Astrocyte (in vitro differentiated cells and primary cell): ENCODE measurements at regions not wholly inside any gene's neighbourhood (a gene's known extent, or its start where the extent isn't known, plus 50 kb on each side); places are given as distances from the start of the nearest gene placed in this dataset.

ENCODE experiments used
- DNase-seq: peaks from one replicate; pipeline ENCODE4 v3.0.0-alpha.2; 2010; ENCODE audit warnings: low read depth
- FAIRE-seq: peaks from 2 replicates; lab custom pipeline; 2011; peaks lifted over from hg19 to GRCh38; lab: Jason Lieb, UNC
- H2AFZ ChIP-seq: 2 replicates; pipeline ENCODE4 v1.6.0; 2012; ENCODE audit warnings: low read depth, low read length, inconsistent platforms
- H3K27ac ChIP-seq: 2 replicates; pipeline ENCODE4 v1.5.1; 2011; ENCODE audit warnings: low read depth, low read length, inconsistent platforms
- H3K27me3 ChIP-seq: 2 replicates; pipeline ENCODE4 v1.6.0; 2011; ENCODE audit warnings: low read length, inconsistent platforms; ENCODE audit not compliant: insufficient read depth
- H3K36me3 ChIP-seq: 2 replicates; pipeline ENCODE4 v1.5.1; 2011; ENCODE audit warnings: low read length, inconsistent platforms; ENCODE audit not compliant: insufficient read depth
- H3K4me1 ChIP-seq: 2 replicates; pipeline ENCODE4 v1.5.1; 2011; ENCODE audit warnings: low read length, inconsistent platforms; ENCODE audit not compliant: insufficient read depth
- H3K4me2 ChIP-seq: 2 replicates; pipeline ENCODE4 v1.6.0; 2012; ENCODE audit warnings: low read length, inconsistent platforms
- H3K4me3 ChIP-seq: 2 replicates; pipeline ENCODE4 v1.5.1; 2011; ENCODE audit warnings: low read depth, mild to moderate bottlenecking, low read length, inconsistent platforms; ENCODE audit not compliant: insufficient read depth
- H3K79me2 ChIP-seq: 2 replicates; pipeline ENCODE4 v1.6.0; 2012; ENCODE audit warnings: mild to moderate bottlenecking, low read length, inconsistent platforms; ENCODE audit not compliant: insufficient read depth
- H3K9ac ChIP-seq: 2 replicates; pipeline ENCODE4 v1.6.0; 2012; ENCODE audit warnings: mild to moderate bottlenecking, low read length, inconsistent platforms
- H3K9me3 ChIP-seq: 2 replicates; pipeline ENCODE4 v1.5.1; 2012; ENCODE audit warnings: low read depth, mild to moderate bottlenecking, low read length, inconsistent platforms; ENCODE audit not compliant: insufficient read depth
- H4K20me1 ChIP-seq: 2 replicates; pipeline ENCODE4 v1.6.0; 2012; ENCODE audit warnings: low read length, inconsistent platforms; ENCODE audit not compliant: insufficient read depth
- H3K27ac Mint-ChIP-seq: one replicate; pipeline ENCODE4 v1.8.0; 2021; ENCODE audit warnings: mild to moderate bottlenecking, mixed read lengths; ENCODE audit not compliant: unreplicated experiment
- H3K27me3 Mint-ChIP-seq: one replicate; pipeline ENCODE4 v1.8.0; 2021; ENCODE audit warnings: low read depth, mixed read lengths; ENCODE audit not compliant: unreplicated experiment
- H3K36me3 Mint-ChIP-seq: one replicate; pipeline ENCODE4 v1.8.0; 2021; ENCODE audit warnings: low read depth, mixed read lengths; ENCODE audit not compliant: unreplicated experiment
- H3K4me1 Mint-ChIP-seq: one replicate; pipeline ENCODE4 v1.8.0; 2021; ENCODE audit warnings: low read depth, mixed read lengths; ENCODE audit not compliant: unreplicated experiment
- H3K4me3 Mint-ChIP-seq: one replicate; pipeline ENCODE4 v1.8.0; 2021; ENCODE audit warnings: mild to moderate bottlenecking, moderate library complexity, mixed read lengths; ENCODE audit not compliant: unreplicated experiment
- H3K9me3 Mint-ChIP-seq: one replicate; pipeline ENCODE4 v1.8.0; 2021; ENCODE audit warnings: mild to moderate bottlenecking, mixed read lengths; ENCODE audit not compliant: unreplicated experiment
- EZH2 ChIP-seq: IDR thresholded peaks from 2 replicates; pipeline ENCODE4 v1.6.1; 2012; ENCODE audit warnings: mild to moderate bottlenecking, low read length, inconsistent platforms; ENCODE audit not compliant: insufficient read depth
- TF ChIP-seq, protein P1 (sequence below): IDR thresholded peaks from 2 replicates; pipeline ENCODE4 v1.5.1; 2011; ENCODE audit warnings: low read depth, mild to moderate bottlenecking, inconsistent platforms, low read length, moderate library complexity; ENCODE audit not compliant: insufficient read depth

GRCh38 chr13:87398047-87398446 is 273.1 kb upstream of the SLITRK5 start:
- Histone ChIP-seq H3K4me1 (no peaks in the 10 kb centered on the region), H3K27me3 (no peaks in the 10 kb centered on the region), H3K27ac (no peak overlapping the region), H2AFZ (no peak overlapping the region), H3K79me2 (no peaks in the 10 kb centered on the region), H3K4me2 (no peak overlapping the region), H3K9me3 (no peaks in the 10 kb centered on the region), H4K20me1 (no peaks in the 10 kb centered on the region), H3K4me3 (no peak overlapping the region), H3K36me3 (no peaks in the 10 kb centered on the region), H3K9ac (no peak overlapping the region)
- no peaks in the 10 kb centered on the region for H3K9me3 Mint-ChIP-seq
- no peak overlapping the region for H3K27ac Mint-ChIP-seq
- DNase-seq = no peak
- H3K27me3 Mint-ChIP-seq = no peaks in the 10 kb centered on the region
- no peaks in the 10 kb centered on the region for H3K36me3 Mint-ChIP-seq
- H3K4me1 Mint-ChIP-seq = no peaks in the 10 kb centered on the region
- no peak overlapping the region for H3K4me3 Mint-ChIP-seq
- TF ChIP-seq, protein P1, sequence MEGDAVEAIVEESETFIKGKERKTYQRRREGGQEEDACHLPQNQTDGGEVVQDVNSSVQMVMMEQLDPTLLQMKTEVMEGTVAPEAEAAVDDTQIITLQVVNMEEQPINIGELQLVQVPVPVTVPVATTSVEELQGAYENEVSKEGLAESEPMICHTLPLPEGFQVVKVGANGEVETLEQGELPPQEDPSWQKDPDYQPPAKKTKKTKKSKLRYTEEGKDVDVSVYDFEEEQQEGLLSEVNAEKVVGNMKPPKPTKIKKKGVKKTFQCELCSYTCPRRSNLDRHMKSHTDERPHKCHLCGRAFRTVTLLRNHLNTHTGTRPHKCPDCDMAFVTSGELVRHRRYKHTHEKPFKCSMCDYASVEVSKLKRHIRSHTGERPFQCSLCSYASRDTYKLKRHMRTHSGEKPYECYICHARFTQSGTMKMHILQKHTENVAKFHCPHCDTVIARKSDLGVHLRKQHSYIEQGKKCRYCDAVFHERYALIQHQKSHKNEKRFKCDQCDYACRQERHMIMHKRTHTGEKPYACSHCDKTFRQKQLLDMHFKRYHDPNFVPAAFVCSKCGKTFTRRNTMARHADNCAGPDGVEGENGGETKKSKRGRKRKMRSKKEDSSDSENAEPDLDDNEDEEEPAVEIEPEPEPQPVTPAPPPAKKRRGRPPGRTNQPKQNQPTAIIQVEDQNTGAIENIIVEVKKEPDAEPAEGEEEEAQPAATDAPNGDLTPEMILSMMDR = no peak
- TF ChIP-seq EZH2 = no peak
- no peak for FAIRE-seq

- DNase-seq = no peak
- H3K4me1 ChIP-seq = no peaks in the 10 kb centered on the region
- H3K4me1 Mint-ChIP-seq = no peaks in the 10 kb centered on the region
- H3K27me3 Mint-ChIP-seq = no peaks in the 10 kb centered on the region
- H3K4me2 ChIP-seq = no peak overlapping the region
- no peaks in the 10 kb centered on the region for H3K9me3 ChIP-seq
- H2AFZ ChIP-seq = no peak overlapping the region
- no peaks in the 10 kb centered on the region for H3K79me2 ChIP-seq
- no peak overlapping the region for H3K27ac ChIP-seq
- H3K27ac Mint-ChIP-seq = no peak overlapping the region
- H3K36me3 Mint-ChIP-seq = no peaks in the 10 kb centered on the region
- no peaks in the 10 kb centered on the region for H4K20me1 ChIP-seq
- no peak overlapping the region for H3K4me3 Mint-ChIP-seq
- no peak overlapping the region for H3K4me3 ChIP-seq
- H3K9ac ChIP-seq = no peak overlapping the region
- TF ChIP-seq, protein P1 = no peak
- no peaks in the 10 kb centered on the region for H3K36me3 ChIP-seq
- no peak for FAIRE-seq
- H3K9me3 Mint-ChIP-seq = peaks cover 2% of the 10 kb centered on the region
- no peaks in the 10 kb centered on the region for H3K27me3 ChIP-seq
These were observed 267.3 kb upstream of the SLITRK5 start for GRCh38 chr13:87403748-87404432.

DNA sequence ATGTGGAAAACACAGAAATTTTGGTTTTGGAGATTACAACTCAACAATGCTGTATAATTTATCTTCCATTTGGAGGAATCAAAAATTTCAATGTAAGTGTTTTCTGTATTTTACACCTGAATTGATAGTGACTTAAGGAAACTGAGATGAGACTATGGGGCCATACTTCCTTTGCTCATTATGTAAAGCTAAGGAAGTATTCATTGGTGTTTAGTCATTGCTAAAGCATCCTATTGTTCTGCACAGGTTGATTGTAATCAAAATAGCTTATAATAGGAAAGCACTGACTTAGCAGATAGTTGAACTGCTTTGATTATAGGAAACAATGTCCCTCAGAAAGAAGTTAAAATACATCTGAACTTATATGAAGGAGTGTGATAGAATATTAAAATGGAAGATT is 244.4 kb upstream of the SLITRK5 start:
- no peak overlapping the region for H3K4me3 Mint-ChIP-seq
- no peak overlapping the region for H3K4me3 ChIP-seq
- H3K27me3 Mint-ChIP-seq = no peaks in the 10 kb centered on the region
- H3K36me3 ChIP-seq = no peaks in the 10 kb centered on the region
- H3K4me1 ChIP-seq = no peaks in the 10 kb centered on the region
- no peaks in the 10 kb centered on the region for H4K20me1 ChIP-seq
- no peak overlapping the region for H3K4me2 ChIP-seq
- H3K4me1 Mint-ChIP-seq = no peaks in the 10 kb centered on the region
- DNase-seq (no peak), FAIRE-seq (no peak)
- H3K9ac ChIP-seq = no peak overlapping the region
- H3K27me3 ChIP-seq = no peaks in the 10 kb centered on the region
- H3K9me3 Mint-ChIP-seq = no peaks in the 10 kb centered on the region
- no peak for TF ChIP-seq EZH2
- TF ChIP-seq, protein P1 = no peak
- H3K27ac Mint-ChIP-seq = no peak overlapping the region
- no peaks in the 10 kb centered on the region for H3K79me2 ChIP-seq
- no peaks in the 10 kb centered on the region for H3K9me3 ChIP-seq
- no peaks in the 10 kb centered on the region for H3K36me3 Mint-ChIP-seq
- no peak overlapping the region for H2AFZ ChIP-seq
- H3K27ac ChIP-seq = no peak overlapping the region
